Keratinocyte (primary cell): ENCODE measurements at regions not wholly inside any gene's neighbourhood (a gene's known extent, or its start where the extent isn't known, plus 50 kb on each side); places are given as distances from the start of the nearest gene placed in this dataset.

Experiments
- DNase-seq: peaks from one replicate; pipeline ENCODE4 v3.0.0-alpha.2; 2011; ENCODE audit warnings: low read depth, missing footprints, low spot score
- FAIRE-seq: peaks from 2 replicates; lab custom pipeline; 2011; peaks lifted over from hg19 to GRCh38; lab: Jason Lieb, UNC
- H2AFZ ChIP-seq: 2 replicates; pipeline ENCODE4 v1.6.0; 2012; ENCODE audit warnings: low read length, control low read depth, inconsistent platforms; ENCODE audit not compliant: control insufficient read depth
- H3K27ac ChIP-seq: 2 replicates; pipeline ENCODE4 v1.5.1; 2011; ENCODE audit warnings: low read length; ENCODE audit not compliant: control insufficient read depth, insufficient read depth
- H3K27me3 ChIP-seq: 3 replicates; pipeline ENCODE4 v1.6.0; 2011; ENCODE audit warnings: low read length; ENCODE audit not compliant: control insufficient read depth, insufficient read depth; ENCODE audit errors: extremely low read depth
- H3K36me3 ChIP-seq, 2 experiments: 2 replicates in 1 of 2; 3 replicates in 1 of 2; pipeline ENCODE4 v1.5.1; 2011; ENCODE audit warnings: low read length in 2 of 2, mild to moderate bottlenecking in 1 of 2; ENCODE audit not compliant: control insufficient read depth in 2 of 2, insufficient read depth in 2 of 2; ENCODE audit errors: extremely low read depth in 1 of 2
- H3K4me1 ChIP-seq: 3 replicates; pipeline ENCODE4 v1.5.1; 2011; ENCODE audit warnings: low read length; ENCODE audit not compliant: control insufficient read depth, insufficient read depth; ENCODE audit errors: extremely low read depth
- H3K4me2 ChIP-seq: 3 replicates; pipeline ENCODE4 v1.6.0; 2011; ENCODE audit warnings: low read depth, low read length; ENCODE audit not compliant: control insufficient read depth, insufficient read depth; ENCODE audit errors: extremely low read depth
- H3K4me3 ChIP-seq, 3 experiments: fragments of 200-600 bp in 1 of 3; sonication (generic) in 1 of 3; 2 replicates in 2 of 3; 3 replicates in 1 of 3; pipeline ENCODE4 v1.5.1; 2011 to 2016; ENCODE audit warnings: low read length in 3 of 3, mild to moderate bottlenecking in 3 of 3, control low read depth in 2 of 3, inconsistent platforms in 1 of 3, low read depth in 1 of 3, mixed read lengths in 1 of 3, mixed run types in 1 of 3, moderate library complexity in 1 of 3; ENCODE audit not compliant: control insufficient read depth in 2 of 3, insufficient read depth in 2 of 3; ENCODE audit errors: extremely low read depth in 1 of 3
- H3K79me2 ChIP-seq: 2 replicates; pipeline ENCODE4 v1.6.0; 2012; ENCODE audit warnings: low read length; ENCODE audit not compliant: control insufficient read depth, insufficient read depth
- H3K9ac ChIP-seq: 3 replicates; pipeline ENCODE4 v1.6.0; 2011; ENCODE audit warnings: low read length; ENCODE audit not compliant: control insufficient read depth, insufficient read depth; ENCODE audit errors: extremely low read depth
- H3K9me1 ChIP-seq: 3 replicates; pipeline ENCODE4 v1.6.0; 2011; ENCODE audit warnings: low read length; ENCODE audit not compliant: control insufficient read depth, insufficient read depth; ENCODE audit errors: extremely low read depth
- H3K9me3 ChIP-seq: 2 replicates; pipeline ENCODE4 v1.5.1; 2012; ENCODE audit warnings: low read depth, low read length; ENCODE audit not compliant: control insufficient read depth
- H4K20me1 ChIP-seq: 3 replicates; pipeline ENCODE4 v1.6.0; 2011; ENCODE audit warnings: low read length; ENCODE audit not compliant: control insufficient read depth, insufficient read depth; ENCODE audit errors: extremely low read depth
- CTCF ChIP-seq, 3 experiments: IDR thresholded peaks in 1 of 3; conservative IDR thresholded peaks in 1 of 3; optimal IDR thresholded peaks in 1 of 3; 2 replicates in 2 of 3; 3 replicates in 1 of 3; pipeline versions ENCODE3 to v1.5.1; 2011; ENCODE audit warnings: low read length in 3 of 3, mild to moderate bottlenecking in 3 of 3, moderate library complexity in 2 of 3, control low read depth in 1 of 3, inconsistent platforms in 1 of 3; ENCODE audit not compliant: insufficient read depth in 2 of 3; ENCODE audit errors: extremely low read depth in 1 of 3
- EZH2 ChIP-seq: IDR thresholded peaks from one replicate; pipeline ENCODE4 v1.6.1; 2012; ENCODE audit warnings: inconsistent platforms, mild to moderate bottlenecking, low read length, moderate library complexity
- dilution Hi-C: fragments of 300-500 bp; cut with MboI; formaldehyde crosslinking; loops from one replicate; pipeline ENCODE4 v1.7.0; 2020; ENCODE audit warnings: low sequenced_read_pairs; ENCODE audit not compliant: extremely low pct_ligation_motif_present

- Histone ChIP-seq H3K9me1 (no peaks in the 10 kb centered on the region), H4K20me1 (no peaks in the 10 kb centered on the region), H3K27me3 (peaks cover 9% of the 10 kb centered on the region), H3K79me2 (no peaks in the 10 kb centered on the region), H3K4me1 (no peaks in the 10 kb centered on the region), H3K4me3 (no peak overlapping the region), H3K36me3 (no peaks in the 10 kb centered on the region), H3K9ac (no peak overlapping the region), H2AFZ (no peak overlapping the region), H3K27ac (no peak overlapping the region), H3K9me3 (no peaks in the 10 kb centered on the region), H3K4me2 (no peak overlapping the region)
- DNase-seq (no peak), FAIRE-seq (no peak)
- dilution Hi-C loops = no loop called here
- TF ChIP-seq CTCF (optimal IDR thresholded peaks at IDR 0.05 in 1 of 3, IDR thresholded peaks at IDR 0.05 in 1 of 3, conservative IDR thresholded peaks at IDR 0.05 in 1 of 3; ENCODE audit: extremely low read depth in 1 of 3, insufficient read depth in 2 of 3, low read length in 3 of 3) = no peak
- TF ChIP-seq EZH2 = no peak
Observed at GRCh38 chr12:5220835-5221234, 177.2 kb downstream of the KCNA5 start.

- H3K79me2 ChIP-seq = no peaks in the 10 kb centered on the region
- peaks cover 9% of the 10 kb centered on the region for H3K27me3 ChIP-seq
- no peak for DNase-seq
- no peak for FAIRE-seq
- H3K9me1 ChIP-seq = no peaks in the 10 kb centered on the region
- H3K9ac ChIP-seq = no peak overlapping the region
- no peak overlapping the region for H3K27ac ChIP-seq
- H3K4me2 ChIP-seq = no peak overlapping the region
- dilution Hi-C loops = no loop called here
- TF ChIP-seq CTCF (optimal IDR thresholded peaks at IDR 0.05 in 1 of 3, IDR thresholded peaks at IDR 0.05 in 1 of 3, conservative IDR thresholded peaks at IDR 0.05 in 1 of 3; ENCODE audit: extremely low read depth in 1 of 3, insufficient read depth in 2 of 3, low read length in 3 of 3) (no peak), EZH2 (no peak)
- no peaks in the 10 kb centered on the region for H3K9me3 ChIP-seq
- no peaks in the 10 kb centered on the region for H3K36me3 ChIP-seq
- no peak overlapping the region for H3K4me3 ChIP-seq
- no peaks in the 10 kb centered on the region for H4K20me1 ChIP-seq
- H2AFZ ChIP-seq = no peak overlapping the region
- H3K4me1 ChIP-seq = no peaks in the 10 kb centered on the region
Observed at GRCh38 chr12:5222011-5222461, 178.4 kb downstream of the KCNA5 start.
